GM23338 (cell line): ENCODE measurements at regions not wholly inside any gene's neighbourhood (a gene's known extent, or its start where the extent isn't known, plus 50 kb on each side); places are given as distances from the start of the nearest gene placed in this dataset.
"Not testable (repeated sequence)": the region's sequence is repeated elsewhere in the genome, so short reads cannot be mapped to it uniquely, and the experiment has no call there.

Experiments
- ATAC-seq: fragments of 200-7000 bp; cut with Tn5 transposase; 3 replicates; pipeline ENCODE4 v1.9.1; 2020
- DNase-seq: peaks from one replicate; pipeline ENCODE4 v3.0.0-alpha.2; 2015; ENCODE audit warnings: low spot score
- H2AFZ ChIP-seq: fragments of 200-600 bp; sonication (generic); 2 replicates; pipeline ENCODE4 v1.8.0; 2016; ENCODE audit warnings: antibody characterized with exemption, mild to moderate bottlenecking, moderate library complexity
- H3F3A ChIP-seq: fragments of 200-600 bp; sonication (generic); replicated peaks from 2 replicates; pipeline ENCODE4 v1.8.0; 2017; ENCODE audit warnings: antibody characterized with exemption, mixed run types, low read depth
- H3K27ac ChIP-seq: fragments of 200-600 bp; sonication (generic); 2 replicates; pipeline ENCODE4 v1.6.1; 2016; ENCODE audit warnings: low read depth
- H3K27me3 ChIP-seq: fragments of 200-600 bp; sonication (generic); 2 replicates; pipeline ENCODE4 v1.8.0; 2016; ENCODE audit warnings: mild to moderate bottlenecking, mixed run types, moderate library complexity; ENCODE audit not compliant: insufficient read depth
- H3K36me3 ChIP-seq: fragments of 200-600 bp; sonication (generic); 2 replicates; pipeline ENCODE4 v1.8.0; 2016; ENCODE audit warnings: mild to moderate bottlenecking; ENCODE audit not compliant: insufficient read depth
- H3K4me1 ChIP-seq: fragments of 200-600 bp; sonication (generic); 2 replicates; pipeline ENCODE4 v1.8.0; 2016; ENCODE audit warnings: mild to moderate bottlenecking, moderate library complexity; ENCODE audit not compliant: insufficient read depth
- H3K4me2 ChIP-seq: fragments of 200-600 bp; sonication (generic); 2 replicates; pipeline ENCODE4 v1.7.1; 2017; ENCODE audit warnings: mixed run types
- H3K4me3 ChIP-seq: fragments of 200-600 bp; sonication (generic); 2 replicates; pipeline ENCODE4 v1.6.1; 2016; ENCODE audit warnings: mixed run types
- H3K79me2 ChIP-seq: fragments of 200-600 bp; sonication (generic); replicated peaks from 2 replicates; pipeline ENCODE4 v1.8.0; 2017; ENCODE audit warnings: mild to moderate bottlenecking; ENCODE audit not compliant: insufficient read depth
- H3K9me2 ChIP-seq: fragments of 200-600 bp; sonication (generic); 2 replicates; pipeline ENCODE4 v1.8.0; 2017; ENCODE audit not compliant: insufficient read depth
- H4K20me1 ChIP-seq: fragments of 200-600 bp; sonication (generic); replicated peaks from 2 replicates; pipeline ENCODE4 v1.8.0; 2017; ENCODE audit warnings: mild to moderate bottlenecking; ENCODE audit not compliant: insufficient read depth
- H3K27ac Mint-ChIP-seq: 2 replicates; pipeline ENCODE4 v1.8.0; 2020; ENCODE audit warnings: inconsistent platforms, mild to moderate bottlenecking, moderate library complexity, mixed read lengths
- H3K27me3 Mint-ChIP-seq: 3 replicates; pipeline ENCODE4 v1.8.0; 2022; ENCODE audit warnings: low read depth, mild to moderate bottlenecking, moderate library complexity, mixed read lengths, inconsistent platforms; ENCODE audit not compliant: insufficient read depth, poor library complexity
- H3K36me3 Mint-ChIP-seq: 3 replicates; pipeline ENCODE4 v1.8.0; 2021; ENCODE audit warnings: low read depth, mild to moderate bottlenecking, inconsistent platforms, moderate library complexity, mixed read lengths
- H3K4me1 Mint-ChIP-seq: 3 replicates; pipeline ENCODE4 v1.8.0; 2020; ENCODE audit warnings: mild to moderate bottlenecking, inconsistent platforms, mixed read lengths
- H3K4me3 Mint-ChIP-seq: 3 replicates; pipeline ENCODE4 v1.8.0; 2021; ENCODE audit warnings: moderate library complexity, mild to moderate bottlenecking, inconsistent platforms, mixed read lengths
- H3K9me3 Mint-ChIP-seq: 3 replicates; pipeline ENCODE4 v1.8.0; 2020; ENCODE audit warnings: moderate library complexity, mild to moderate bottlenecking, inconsistent platforms, mixed read lengths
- CTCF ChIP-seq, 2 experiments: fragments of 200-600 bp in 1 of 2; sonication (generic) in 1 of 2; conservative IDR thresholded peaks; 2 replicates each; pipeline versions ENCODE4 v1.5.1 to v1.6.1; 2016 to 2017; ENCODE audit warnings: antibody characterized with exemption in 2 of 2, low read depth in 2 of 2, mild to moderate bottlenecking in 2 of 2, moderate library complexity in 1 of 2
- ETS1 ChIP-seq: IDR thresholded peaks from 2 replicates; pipeline ENCODE4 v1.6.1; 2016; ENCODE audit warnings: antibody characterized with exemption
- EZH2 ChIP-seq: fragments of 200-600 bp; sonication (generic); IDR thresholded peaks from one replicate; pipeline ENCODE4 v1.8.0; 2017; ENCODE audit warnings: antibody characterized with exemption, mild to moderate bottlenecking, low read depth; ENCODE audit not compliant: unreplicated experiment
- EZH2phosphoT487 ChIP-seq: fragments of 200-600 bp; sonication (generic); IDR thresholded peaks from one replicate; pipeline ENCODE4 v1.8.1; 2018; ENCODE audit warnings: antibody characterized with exemption; ENCODE audit not compliant: unreplicated experiment
- JUNB ChIP-seq: IDR thresholded peaks from one replicate; pipeline ENCODE4 v1.6.1; 2016; ENCODE audit warnings: antibody characterized with exemption; ENCODE audit not compliant: unreplicated experiment
- NANOG ChIP-seq: IDR thresholded peaks from 2 replicates; pipeline ENCODE4 v1.6.1; 2016; ENCODE audit warnings: antibody characterized with exemption, borderline replicate concordance
- POLR2AphosphoS5 ChIP-seq: IDR thresholded peaks from 2 replicates; pipeline ENCODE4 v1.6.1; 2016; ENCODE audit warnings: antibody characterized with exemption, low read depth
- REST ChIP-seq: IDR thresholded peaks from one replicate; pipeline ENCODE4 v1.6.1; 2018; ENCODE audit warnings: antibody characterized with exemption; ENCODE audit not compliant: unreplicated experiment
- STAT1 ChIP-seq: IDR thresholded peaks from one replicate; pipeline ENCODE4 v1.6.1; 2016; ENCODE audit warnings: antibody characterized with exemption; ENCODE audit not compliant: unreplicated experiment
- ZNF114 ChIP-seq: fragments of 250-450 bp; sonication (Bioruptor Pico); IDR thresholded peaks from 2 replicates; pipeline ENCODE4 v1.5.0; 2020; ENCODE audit warnings: mild to moderate bottlenecking, moderate library complexity

GRCh38 chr4:49514841-49515240, 528.8 kb downstream of the CWH43 start:
- not testable (repeated sequence) for H3K4me2 ChIP-seq, H3K27me3 ChIP-seq, H4K20me1 ChIP-seq, H3K79me2 ChIP-seq, H3K4me1 ChIP-seq, H3F3A ChIP-seq, ATAC-seq, H3K27ac ChIP-seq, H3K4me3 Mint-ChIP-seq, H3K4me1 Mint-ChIP-seq, H3K27ac Mint-ChIP-seq, H2AFZ ChIP-seq, H3K4me3 ChIP-seq, DNase-seq, H3K9me2 ChIP-seq
- Mint-ChIP-seq H3K9me3 (peaks cover 91% of the 10 kb centered on the region), H3K27me3 (peaks cover 18% of the 10 kb centered on the region), H3K36me3 (peaks cover 68% of the 10 kb centered on the region)
- peaks cover 29% of the 10 kb centered on the region for H3K36me3 ChIP-seq

DNA sequence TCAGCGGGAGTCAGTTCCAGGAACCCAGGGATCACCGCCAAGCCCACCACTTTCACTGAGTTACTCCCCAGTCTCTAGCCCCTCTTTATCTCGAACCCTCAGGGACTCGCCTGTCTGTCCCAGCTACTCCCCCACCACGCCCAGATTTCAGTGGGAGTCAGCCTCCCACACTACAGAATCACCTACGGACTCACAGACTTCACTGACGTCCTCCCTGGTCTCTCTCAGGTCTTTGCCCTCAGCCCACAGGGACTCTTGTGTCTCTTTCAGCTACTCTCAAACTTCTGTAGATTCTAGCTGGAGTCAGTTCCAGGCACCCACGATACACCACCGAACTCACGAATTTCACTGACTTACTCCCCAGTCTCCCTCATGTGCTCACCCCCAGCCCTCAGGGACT, 529.2 kb downstream of the CWH43 start:
- not testable (repeated sequence) for H4K20me1 ChIP-seq, DNase-seq, H3K4me2 ChIP-seq, H3K27ac ChIP-seq, H3F3A ChIP-seq, H3K4me3 ChIP-seq, H3K27ac Mint-ChIP-seq, H3K4me1 ChIP-seq, H3K9me2 ChIP-seq, ATAC-seq, H3K4me3 Mint-ChIP-seq, H2AFZ ChIP-seq, H3K79me2 ChIP-seq, H3K4me1 Mint-ChIP-seq, H3K27me3 ChIP-seq
- peaks cover 29% of the 10 kb centered on the region for H3K36me3 ChIP-seq
- Mint-ChIP-seq H3K9me3 (peaks cover 87% of the 10 kb centered on the region), H3K36me3 (peaks cover 65% of the 10 kb centered on the region), H3K27me3 (peaks cover 18% of the 10 kb centered on the region)

DNA sequence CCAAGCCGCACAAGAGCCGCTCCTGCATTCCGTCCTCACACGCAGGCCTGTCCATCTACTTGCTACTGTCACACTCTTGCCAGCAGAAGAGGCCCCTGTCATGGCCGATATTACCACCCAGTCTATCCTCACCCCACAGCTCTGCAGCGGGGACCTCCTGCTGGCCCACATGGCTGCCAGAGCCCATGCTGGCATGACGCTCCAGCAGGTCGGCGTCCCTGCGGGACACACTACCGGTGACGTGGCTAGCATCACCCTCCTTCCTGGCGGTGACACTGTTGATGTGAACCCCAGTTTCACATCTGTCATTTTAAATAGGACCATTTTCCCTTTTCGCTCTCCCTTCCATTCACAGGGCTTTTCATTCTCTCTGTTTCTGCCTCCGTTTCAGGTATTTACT, 530.0 kb downstream of the CWH43 start:
- Mint-ChIP-seq H3K36me3 (peaks cover 57% of the 10 kb centered on the region), H3K9me3 (peaks cover 82% of the 10 kb centered on the region), H3K27me3 (peaks cover 18% of the 10 kb centered on the region)
- H3K4me3 Mint-ChIP-seq, H4K20me1 ChIP-seq, H3K27ac ChIP-seq, H3K4me2 ChIP-seq, H3K9me2 ChIP-seq, H3K27me3 ChIP-seq, H3K27ac Mint-ChIP-seq, H3K4me3 ChIP-seq, H3K79me2 ChIP-seq, ATAC-seq, DNase-seq, H3K4me1 Mint-ChIP-seq, H3K4me1 ChIP-seq, H3F3A ChIP-seq, H2AFZ ChIP-seq: not testable (repeated sequence)
- peaks cover 27% of the 10 kb centered on the region for H3K36me3 ChIP-seq

GRCh38 chr4:49516796-49517195, 530.7 kb downstream of the CWH43 start:
- ATAC-seq (no peak), DNase-seq (no peak)
- H3K79me2 ChIP-seq, result no peaks in the 10 kb centered on the region
- no peaks in the 10 kb centered on the region for H3K27me3 ChIP-seq
- Mint-ChIP-seq H3K4me1 (no peaks in the 10 kb centered on the region), H3K27ac (no peak overlapping the region), H3K9me3 (peaks cover 75% of the 10 kb centered on the region), H3K4me3 (no peak overlapping the region), H3K27me3 (peaks cover 18% of the 10 kb centered on the region), H3K36me3 (peaks cover 50% of the 10 kb centered on the region)
- H3K9me2 ChIP-seq, result no peaks in the 10 kb centered on the region
- H3K4me2 ChIP-seq, result no peak overlapping the region
- H3K36me3 ChIP-seq, result peaks cover 20% of the 10 kb centered on the region
- H3K4me1 ChIP-seq, result no peaks in the 10 kb centered on the region
- no peak overlapping the region for H3K4me3 ChIP-seq
- H2AFZ ChIP-seq, result no peak overlapping the region
- H3F3A ChIP-seq, result no peaks in the 10 kb centered on the region
- H4K20me1 ChIP-seq, result no peaks in the 10 kb centered on the region
- no peak overlapping the region for H3K27ac ChIP-seq
- TF ChIP-seq STAT1 (no peak), EZH2 (no peak), NANOG (no peak), JUNB (no peak), POLR2AphosphoS5 (no peak), EZH2phosphoT487 (no peak), ETS1 (no peak), REST (no peak), CTCF (conservative IDR thresholded peaks at IDR 0.05; ENCODE audit: low read depth in 2 of 2) (no peak), ZNF114 (no peak)
